ENCODE measurements at regions not wholly inside any gene's neighbourhood (a gene's known extent, or its start where the extent isn't known, plus 50 kb on each side); places are given as distances from the start of the nearest gene placed in this dataset.

DNA sequence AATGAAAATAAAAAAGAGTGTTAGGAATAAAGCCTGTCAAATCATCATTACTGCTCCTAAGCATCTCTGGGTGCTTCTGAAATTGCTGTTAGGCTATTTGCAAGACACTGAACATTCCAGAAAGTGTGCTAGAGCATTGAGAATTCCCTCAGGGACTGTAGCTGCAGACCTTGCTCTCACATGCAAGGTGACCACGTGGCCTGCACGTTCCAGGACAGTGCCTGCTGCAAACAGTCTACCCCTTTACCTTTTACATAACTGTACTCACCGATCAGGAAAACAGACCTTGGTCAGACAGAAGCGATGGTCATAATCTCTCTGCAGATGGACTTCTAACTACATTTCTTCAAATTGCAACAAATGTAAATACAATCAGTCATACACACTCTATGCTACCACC, 164.5 kb downstream of the PSMG1 start:
- peaks cover 3 to 33% (median 29%) of the 10 kb centered on the region in 5 donors for H3K4me1 ChIP-seq (ENCODE audit: control insufficient read depth in 5 of 5, insufficient read depth in 5 of 5, low read length in 5 of 5)
- no peak overlapping the region for H3K27ac ChIP-seq (ENCODE audit: low read depth in 1 of 2, low read length in 1 of 2)
- peaks cover 0 to 2% (median 0%) of the 10 kb centered on the region in 4 donors for H3K9me3 ChIP-seq (ENCODE audit: control insufficient read depth in 4 of 4, insufficient read depth in 3 of 4, low read length in 3 of 4)
- ATAC-seq (ENCODE audit: insufficient read depth, low FRiP score) (no peak), DNase-seq (no peak)
- WGBS, 2 donors = 77 to 89% methylated on average over 4 of the region's 4 CpGs
- no peaks in the 10 kb centered on the region for H3K36me3 ChIP-seq (ENCODE audit: control insufficient read depth in 4 of 4, insufficient read depth in 4 of 4, low read length in 4 of 4)
- no peaks in the 10 kb centered on the region for H3K27me3 ChIP-seq (ENCODE audit: control insufficient read depth in 3 of 3, insufficient read depth in 3 of 3, low read length in 2 of 3)
- H3K9ac ChIP-seq (ENCODE audit: insufficient read depth in 1 of 2, low read length in 2 of 2) = no peak overlapping the region
- TF ChIP-seq, protein P1, sequence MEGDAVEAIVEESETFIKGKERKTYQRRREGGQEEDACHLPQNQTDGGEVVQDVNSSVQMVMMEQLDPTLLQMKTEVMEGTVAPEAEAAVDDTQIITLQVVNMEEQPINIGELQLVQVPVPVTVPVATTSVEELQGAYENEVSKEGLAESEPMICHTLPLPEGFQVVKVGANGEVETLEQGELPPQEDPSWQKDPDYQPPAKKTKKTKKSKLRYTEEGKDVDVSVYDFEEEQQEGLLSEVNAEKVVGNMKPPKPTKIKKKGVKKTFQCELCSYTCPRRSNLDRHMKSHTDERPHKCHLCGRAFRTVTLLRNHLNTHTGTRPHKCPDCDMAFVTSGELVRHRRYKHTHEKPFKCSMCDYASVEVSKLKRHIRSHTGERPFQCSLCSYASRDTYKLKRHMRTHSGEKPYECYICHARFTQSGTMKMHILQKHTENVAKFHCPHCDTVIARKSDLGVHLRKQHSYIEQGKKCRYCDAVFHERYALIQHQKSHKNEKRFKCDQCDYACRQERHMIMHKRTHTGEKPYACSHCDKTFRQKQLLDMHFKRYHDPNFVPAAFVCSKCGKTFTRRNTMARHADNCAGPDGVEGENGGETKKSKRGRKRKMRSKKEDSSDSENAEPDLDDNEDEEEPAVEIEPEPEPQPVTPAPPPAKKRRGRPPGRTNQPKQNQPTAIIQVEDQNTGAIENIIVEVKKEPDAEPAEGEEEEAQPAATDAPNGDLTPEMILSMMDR (IDR thresholded peaks at IDR 0.05; ENCODE audit: control extremely low read depth, extremely low read depth) = no peak
- no peak overlapping the region for H3K4me3 ChIP-seq

DNA sequence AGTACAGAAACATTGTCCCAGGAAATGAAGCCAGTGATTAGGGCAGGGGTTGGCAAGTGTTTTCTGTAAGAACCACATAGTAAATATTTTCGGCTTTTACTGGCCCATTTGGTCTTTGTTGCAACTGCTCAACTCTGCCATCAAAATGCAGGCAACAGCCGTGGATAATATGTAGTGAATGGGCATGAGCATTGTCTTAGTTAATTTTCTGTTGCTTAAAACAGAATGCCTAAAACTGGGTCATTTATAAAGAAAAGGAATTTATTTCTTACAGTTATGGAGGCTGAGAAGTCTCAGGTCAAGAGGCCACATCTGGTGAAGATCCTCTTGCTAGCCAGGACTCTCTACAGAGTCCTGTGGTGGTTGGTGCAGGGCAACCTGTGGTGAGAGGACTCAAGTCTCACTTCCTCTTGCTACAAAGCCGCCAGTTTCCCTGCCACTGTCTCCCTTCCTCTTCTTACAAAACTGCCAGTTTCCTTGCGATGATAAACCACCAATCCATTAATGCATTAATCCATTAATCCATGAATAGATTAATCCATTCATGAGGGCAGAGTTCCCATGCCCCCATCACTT, 166.4 kb downstream of the PSMG1 start:
- no peak overlapping the region for H3K27ac ChIP-seq (ENCODE audit: low read depth in 1 of 2, low read length in 1 of 2)
- no peaks in the 10 kb centered on the region for H3K36me3 ChIP-seq (ENCODE audit: control insufficient read depth in 4 of 4, insufficient read depth in 4 of 4, low read length in 4 of 4)
- no peaks in the 10 kb centered on the region for H3K27me3 ChIP-seq (ENCODE audit: control insufficient read depth in 3 of 3, insufficient read depth in 3 of 3, low read length in 2 of 3)
- DNase-seq = no peak
- H3K4me1 ChIP-seq (ENCODE audit: control insufficient read depth in 5 of 5, insufficient read depth in 5 of 5, low read length in 5 of 5) = peaks cover 0 to 21% (median 14%) of the 10 kb centered on the region in 5 donors
- ATAC-seq (ENCODE audit: insufficient read depth, low FRiP score) = no peak
- H3K4me3 ChIP-seq = no peak overlapping the region
- H3K9me3 ChIP-seq (ENCODE audit: control insufficient read depth in 4 of 4, insufficient read depth in 3 of 4, low read length in 3 of 4) = peaks cover 0 to 2% (median 0%) of the 10 kb centered on the region in 4 donors
- 49 to 63% methylated on average over 4 of the region's 4 CpGs for WGBS, 2 donors
- H3K9ac ChIP-seq (ENCODE audit: insufficient read depth in 1 of 2, low read length in 2 of 2) = no peak overlapping the region
- TF ChIP-seq, protein P1 (IDR thresholded peaks at IDR 0.05; ENCODE audit: control extremely low read depth, extremely low read depth) = no peak

DNA sequence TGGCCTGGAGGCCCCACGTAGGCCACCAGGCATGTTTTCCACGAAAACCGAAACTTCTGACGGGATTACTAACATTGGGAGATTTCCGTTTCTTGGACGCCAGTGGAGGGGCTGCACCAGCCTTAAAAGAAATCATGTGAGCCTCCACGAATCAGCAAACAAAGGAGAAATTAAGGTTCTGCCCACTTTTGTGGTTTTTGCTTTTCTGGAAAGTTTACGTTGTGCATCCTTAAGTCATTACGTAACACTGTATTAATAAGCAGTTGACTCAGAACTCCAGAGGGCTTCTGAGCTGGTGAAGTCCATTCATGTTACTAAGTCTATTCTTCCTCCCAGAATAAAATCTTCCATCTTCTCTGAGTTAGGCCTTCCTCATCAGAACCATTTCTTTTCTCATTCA, 168.5 kb downstream of the PSMG1 start:
- WGBS, 2 donors = 39 to 56% methylated on average over 9 of the region's 9 CpGs
- no peak overlapping the region for H3K9ac ChIP-seq (ENCODE audit: insufficient read depth in 1 of 2, low read length in 2 of 2)
- no peak overlapping the region for H3K4me3 ChIP-seq
- peak overlapping the region in 1 of 2 donors; percentile 28 for H3K27ac ChIP-seq (ENCODE audit: low read depth in 1 of 2, low read length in 1 of 2)
- peak; percentile 54 for ATAC-seq (ENCODE audit: insufficient read depth, low FRiP score)
- peaks cover 0 to 2% (median 0%) of the 10 kb centered on the region in 4 donors for H3K9me3 ChIP-seq (ENCODE audit: control insufficient read depth in 4 of 4, insufficient read depth in 3 of 4, low read length in 3 of 4)
- H3K36me3 ChIP-seq (ENCODE audit: control insufficient read depth in 4 of 4, insufficient read depth in 4 of 4, low read length in 4 of 4) = no peaks in the 10 kb centered on the region
- peak in 2 of 3 donors; percentile 62 to 72 for DNase-seq
- peaks cover 0 to 21% (median 2%) of the 10 kb centered on the region in 5 donors for H3K4me1 ChIP-seq (ENCODE audit: control insufficient read depth in 5 of 5, insufficient read depth in 5 of 5, low read length in 5 of 5)
- TF ChIP-seq, protein P1 (IDR thresholded peaks at IDR 0.05; ENCODE audit: control extremely low read depth, extremely low read depth) = no peak
- no peaks in the 10 kb centered on the region for H3K27me3 ChIP-seq (ENCODE audit: control insufficient read depth in 3 of 3, insufficient read depth in 3 of 3, low read length in 2 of 3)

Measured in lung (tissue), 11 donors.